ENCODE measurements at regions not wholly inside any gene's neighbourhood (a gene's known extent, or its start where the extent isn't known, plus 50 kb on each side); places are given as distances from the start of the nearest gene placed in this dataset.
"Not testable (repeated sequence)": the region's sequence is repeated elsewhere in the genome, so short reads cannot be mapped to it uniquely, and the experiment has no call there.

DNA sequence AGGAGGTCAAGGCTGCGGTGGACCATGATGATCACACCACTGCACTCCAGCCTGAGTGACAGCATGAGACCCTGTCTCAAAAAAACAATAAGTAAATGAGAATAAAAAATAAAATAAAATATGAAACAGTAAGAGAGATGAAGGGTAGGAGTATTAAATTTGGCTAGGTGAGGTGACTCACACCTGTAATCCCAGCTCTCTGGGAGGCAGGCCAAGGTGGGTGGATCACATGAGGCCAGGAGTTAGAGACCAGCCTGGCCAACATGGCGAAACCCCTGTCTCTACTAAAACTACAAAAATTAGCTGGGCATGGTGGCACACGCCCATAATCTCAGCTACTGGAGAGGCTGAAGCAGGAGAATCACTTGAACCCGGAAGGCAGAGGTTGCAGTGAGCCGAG is 87.4 kb upstream of the MRI1 start:
- Mint-ChIP-seq H3K27me3 (peaks cover 7 to 25% of the 10 kb centered on the region in 2 donors), H3K36me3 (peaks cover 10 to 16% of the 10 kb centered on the region in 2 donors), H3K9me3 (peaks cover 16 to 18% of the 10 kb centered on the region in 2 donors)
- ATAC-seq (replicated peaks); H3K27ac Mint-ChIP-seq; H3K4me1 Mint-ChIP-seq; H3K4me3 Mint-ChIP-seq; DNase-seq: not testable (repeated sequence)

DNA sequence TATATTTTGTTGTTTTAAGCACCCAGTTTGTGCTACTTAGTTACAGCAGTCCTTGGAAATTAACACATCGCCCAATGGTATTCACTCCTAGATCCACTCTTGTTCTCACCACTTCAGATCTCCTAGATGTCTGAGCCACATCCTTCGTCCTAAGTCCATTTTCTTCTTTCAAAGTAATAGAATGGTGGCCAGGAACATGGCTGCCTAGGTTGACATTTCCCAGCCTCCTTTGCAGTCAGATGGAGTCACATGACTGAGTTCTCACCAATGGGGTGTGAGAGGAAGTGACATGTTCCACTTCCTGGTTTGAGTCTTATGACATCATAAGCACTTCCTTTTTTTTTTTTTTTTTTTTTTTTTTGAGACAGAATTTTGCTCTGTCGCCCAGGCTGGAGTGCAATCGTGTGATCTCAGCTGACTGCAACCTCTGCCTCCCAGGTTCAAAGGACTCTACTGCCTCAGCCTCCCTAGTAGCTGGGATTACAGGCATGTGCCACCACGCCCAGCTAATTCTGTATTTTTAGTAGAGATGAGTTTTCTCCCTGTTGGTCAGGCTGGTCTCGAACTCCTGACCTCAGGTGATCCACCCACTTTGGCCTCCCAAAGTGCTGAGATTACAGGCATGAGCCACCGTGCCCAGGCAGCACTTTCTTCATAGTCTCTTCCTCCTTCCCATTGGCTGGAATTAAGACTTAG is 91.7 kb upstream of the MRI1 start:
- H3K27ac Mint-ChIP-seq, result peak overlapping the region; percentile 86
- ATAC-seq (replicated peaks), result peak; percentile 60 to 92
- peaks cover 2 to 17% of the 10 kb centered on the region in 2 donors for H3K27me3 Mint-ChIP-seq
- not testable (repeated sequence) for H3K4me1 Mint-ChIP-seq, H3K36me3 Mint-ChIP-seq, H3K9me3 Mint-ChIP-seq, H3K4me3 Mint-ChIP-seq
- peak; percentile 50 for DNase-seq

DNA sequence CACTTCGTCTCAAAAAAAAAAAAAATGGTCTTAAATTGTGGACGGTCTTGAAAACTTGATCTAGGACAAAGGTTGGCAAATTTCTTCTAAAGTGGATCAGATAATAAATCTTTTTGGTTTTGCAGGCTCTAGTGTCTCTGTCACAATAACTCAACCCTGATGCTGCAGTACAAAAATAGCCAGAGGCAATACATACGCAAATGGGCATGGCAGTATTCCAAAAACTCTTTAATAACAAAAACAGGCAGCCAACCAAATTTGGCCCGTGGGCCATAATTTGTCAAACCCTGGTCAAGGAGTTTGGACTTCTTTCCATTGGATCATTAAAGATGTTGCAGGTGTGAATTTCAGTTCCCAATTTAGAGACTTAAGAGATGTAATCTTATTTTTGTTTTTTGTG is 93.5 kb upstream of the MRI1 start:
- Mint-ChIP-seq H3K36me3 (peaks cover 3 to 4% of the 10 kb centered on the region in 2 donors), H3K4me3 (no peak overlapping the region), H3K27ac (no peak overlapping the region), H3K9me3 (peaks cover 5% of the 10 kb centered on the region in 2 donors), H3K27me3 (peaks cover 0 to 16% of the 10 kb centered on the region in 2 donors), H3K4me1 (peaks cover 0 to 3% of the 10 kb centered on the region in 2 donors)
- ATAC-seq (replicated peaks) (no peak), DNase-seq (no peak)

DNA sequence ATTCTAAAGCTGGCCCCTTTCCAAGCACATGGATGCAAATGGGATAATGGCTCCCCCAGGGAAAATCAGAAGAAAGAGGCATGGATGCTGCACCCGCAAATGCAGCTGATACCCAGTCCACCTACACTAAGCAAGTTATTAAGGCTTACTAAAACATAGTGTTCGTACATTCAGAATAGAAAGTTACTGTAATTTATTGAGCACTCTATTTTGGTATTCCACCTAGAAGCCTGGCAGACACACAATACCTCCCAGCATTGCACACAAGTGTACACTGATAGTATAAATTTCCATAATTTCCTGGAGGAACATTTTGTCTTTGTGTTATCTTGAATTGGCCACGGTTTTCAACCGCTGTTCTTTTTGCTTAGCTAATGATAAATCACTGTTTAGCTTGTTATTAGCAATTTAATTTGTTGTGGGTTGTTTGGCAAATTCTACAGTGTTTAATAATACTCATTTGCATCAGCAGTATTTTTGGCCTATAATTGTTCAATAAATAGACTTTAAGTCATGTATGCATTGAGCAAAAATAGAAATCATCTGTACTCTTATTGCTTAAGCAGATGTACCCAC is 94.5 kb upstream of the MRI1 start:
- peaks cover 0 to 10% of the 10 kb centered on the region in 2 donors for H3K4me1 Mint-ChIP-seq
- peaks cover 4% of the 10 kb centered on the region in 2 donors for H3K9me3 Mint-ChIP-seq
- no peak overlapping the region for H3K4me3 Mint-ChIP-seq
- H3K27me3 Mint-ChIP-seq, result peaks cover 0 to 16% of the 10 kb centered on the region in 2 donors
- peaks cover 3 to 4% of the 10 kb centered on the region in 2 donors for H3K36me3 Mint-ChIP-seq
- DNase-seq, result no peak
- H3K27ac Mint-ChIP-seq, result no peak overlapping the region
- ATAC-seq (replicated peaks), result no peak

DNA sequence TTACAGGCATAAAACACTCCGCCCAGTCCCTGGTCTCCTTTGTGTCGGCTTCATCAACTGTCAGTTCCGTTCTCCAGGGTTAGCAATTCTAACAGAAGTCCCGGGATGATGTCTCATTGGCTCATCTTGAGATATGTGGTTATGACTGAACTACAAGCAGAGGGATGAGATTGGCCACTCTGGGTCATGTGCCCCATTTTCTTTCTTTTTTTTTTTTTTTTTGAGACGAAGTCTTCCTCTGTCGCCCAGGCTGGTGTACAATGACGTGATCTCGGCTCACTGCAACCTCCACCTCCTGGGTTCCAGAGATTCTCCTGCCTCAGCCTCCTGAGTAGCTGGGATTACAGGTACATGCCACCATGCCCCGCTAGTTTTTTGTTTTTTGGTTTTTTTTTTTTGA is 95.4 kb upstream of the MRI1 start:
- DNase-seq, result no peak
- H3K36me3 Mint-ChIP-seq, result peaks cover 3 to 4% of the 10 kb centered on the region in 2 donors
- peaks cover 4% of the 10 kb centered on the region in 2 donors for H3K9me3 Mint-ChIP-seq
- H3K4me3 Mint-ChIP-seq, result no peak overlapping the region
- H3K27me3 Mint-ChIP-seq, result peaks cover 0 to 11% of the 10 kb centered on the region in 2 donors
- no peak for ATAC-seq (replicated peaks)
- H3K4me1 Mint-ChIP-seq, result peaks cover 0 to 13% of the 10 kb centered on the region in 2 donors
- H3K27ac Mint-ChIP-seq, result no peak overlapping the region

DNA sequence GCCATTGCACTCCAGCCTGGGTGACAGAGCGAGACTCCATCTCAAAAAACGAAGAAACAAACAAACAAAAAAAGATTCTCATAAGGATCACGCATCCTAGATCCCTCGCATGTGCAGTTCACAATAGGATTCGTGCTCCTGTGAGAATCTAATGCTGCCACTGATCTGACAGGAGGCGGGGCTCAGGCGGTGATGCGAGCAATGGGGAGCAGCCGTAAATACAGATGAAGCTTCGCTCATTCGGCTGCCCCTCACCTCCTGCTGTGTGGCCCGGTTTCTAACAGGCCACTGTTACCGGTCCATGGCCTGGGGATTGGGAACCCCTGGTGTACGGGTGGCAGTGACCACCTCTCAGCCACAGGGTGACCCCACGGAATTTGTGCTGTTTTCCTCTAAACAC is 98.2 kb upstream of the MRI1 start:
- DNase-seq (no peak), ATAC-seq (replicated peaks) (no peak)
- Mint-ChIP-seq H3K9me3 (no peaks in the 10 kb centered on the region), H3K27ac (no peak overlapping the region), H3K4me1 (peaks cover 0 to 19% of the 10 kb centered on the region in 2 donors), H3K27me3 (peaks cover 0 to 9% of the 10 kb centered on the region in 2 donors), H3K4me3 (no peak overlapping the region), H3K36me3 (no peaks in the 10 kb centered on the region)

DNA sequence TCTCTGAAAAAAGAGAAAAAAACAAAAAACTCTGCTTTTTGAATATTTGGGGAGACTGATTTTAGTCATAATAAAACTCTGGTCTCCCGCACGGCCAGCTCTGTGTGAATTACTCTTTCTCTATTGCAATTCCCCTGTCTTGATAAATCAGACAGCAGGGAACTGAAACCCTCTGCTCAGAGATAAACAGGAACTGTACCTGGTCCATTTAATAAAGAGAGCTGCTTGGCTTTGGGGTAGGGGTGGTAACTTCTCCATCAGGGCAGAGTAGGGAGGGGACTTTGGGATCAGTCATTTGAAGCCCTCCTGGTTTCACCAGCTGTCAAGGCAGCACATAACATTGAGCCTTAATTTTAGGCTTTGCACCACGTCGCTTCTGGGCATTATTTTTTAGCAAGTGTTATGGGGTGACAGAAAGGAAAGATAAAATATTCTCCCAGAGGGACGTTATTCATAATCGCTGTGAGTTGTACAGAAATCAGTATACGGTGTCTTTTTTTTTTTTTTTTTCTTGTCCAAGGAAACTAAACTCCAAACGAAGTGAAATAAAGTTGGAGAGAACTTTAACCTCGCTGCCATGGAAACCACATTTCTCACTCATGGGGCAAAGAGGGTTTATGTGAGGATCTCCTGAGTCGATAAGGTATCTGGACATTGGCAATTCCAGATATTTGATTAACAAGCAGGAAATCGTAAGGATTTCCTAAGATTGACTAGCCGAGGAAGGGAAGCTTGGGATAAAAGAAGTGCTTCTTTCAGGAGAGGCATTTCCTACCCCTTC is 99.0 kb upstream of the MRI1 start:
- no peaks in the 10 kb centered on the region for H3K9me3 Mint-ChIP-seq
- H3K36me3 Mint-ChIP-seq, result no peaks in the 10 kb centered on the region
- H3K27ac Mint-ChIP-seq, result peak overlapping the region; percentile 4
- DNase-seq (peak; percentile 68), ATAC-seq (replicated peaks) (peak in 1 of 2 donors; percentile 99)
- H3K4me1 Mint-ChIP-seq, result peaks cover 0 to 19% of the 10 kb centered on the region in 2 donors
- H3K4me3 Mint-ChIP-seq, result peak overlapping the region in 1 of 2 donors; percentile 63
- H3K27me3 Mint-ChIP-seq, result peaks cover 0 to 9% of the 10 kb centered on the region in 2 donors

DNA sequence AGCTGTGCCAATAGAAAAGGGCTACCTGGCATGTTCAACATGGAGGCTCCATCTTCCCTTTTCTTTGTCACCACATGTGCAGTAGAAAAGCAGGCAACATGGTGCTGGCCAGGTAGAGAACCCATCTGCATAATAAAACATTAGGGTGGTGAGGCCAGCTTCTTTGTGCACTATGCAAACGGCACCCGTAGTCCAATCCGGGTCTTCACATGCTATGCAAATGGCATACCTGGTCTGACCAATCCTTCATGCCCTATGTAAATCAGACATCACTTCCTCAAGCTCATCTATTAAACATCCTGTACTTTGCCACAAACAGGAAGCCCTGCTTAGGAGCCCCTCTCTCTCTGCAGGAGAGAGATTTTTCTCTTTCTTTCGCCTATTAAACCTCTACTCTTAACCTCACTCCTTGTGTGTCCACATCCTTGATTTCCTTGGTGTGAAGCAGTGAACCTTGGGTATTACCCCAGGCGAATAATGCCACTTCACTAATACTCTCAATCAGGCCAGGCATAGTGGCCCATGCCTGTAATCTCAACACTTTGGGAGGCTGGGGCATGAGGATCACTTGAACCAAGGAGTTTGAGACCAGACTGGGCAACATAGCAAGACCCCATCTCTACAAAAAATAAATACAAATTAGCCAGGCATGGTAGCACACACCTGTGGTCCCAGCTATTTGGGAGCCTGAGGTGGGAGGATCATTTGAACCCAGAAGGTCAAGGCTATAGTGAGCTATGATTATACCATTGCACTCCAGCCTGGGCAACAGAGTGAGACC is 111.3 kb upstream of the MRI1 start:
- H3K9me3 Mint-ChIP-seq, result peaks cover 0 to 6% of the 10 kb centered on the region in 2 donors
- ATAC-seq (replicated peaks) (peak; percentile 25 to 38), DNase-seq (no peak)
- H3K27ac Mint-ChIP-seq, result no peak overlapping the region
- peaks cover 0 to 3% of the 10 kb centered on the region in 2 donors for H3K4me1 Mint-ChIP-seq
- peaks cover 0 to 3% of the 10 kb centered on the region in 2 donors for H3K36me3 Mint-ChIP-seq
- no peak overlapping the region for H3K4me3 Mint-ChIP-seq
- H3K27me3 Mint-ChIP-seq, result peaks cover 6 to 7% of the 10 kb centered on the region in 2 donors

DNA sequence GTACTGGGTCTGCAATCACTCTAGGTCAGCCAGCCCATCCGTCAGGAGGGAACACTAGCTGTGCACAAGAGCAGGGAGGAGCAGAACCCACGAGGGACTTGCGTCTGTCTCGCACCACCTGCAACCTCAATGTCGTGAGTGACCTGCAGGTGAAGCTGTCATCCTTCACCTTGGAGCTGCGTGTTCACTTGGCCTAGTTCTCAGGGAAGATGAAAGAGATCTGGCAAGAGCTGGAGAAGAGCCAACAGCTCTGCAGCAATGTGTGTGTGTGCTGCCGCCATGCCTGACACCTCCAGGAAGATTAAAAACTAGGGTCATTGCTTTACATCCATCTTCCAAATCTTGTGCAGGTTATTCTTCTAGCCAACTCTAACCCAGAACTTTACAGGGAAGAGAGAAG is 117.6 kb upstream of the MRI1 start:
- DNase-seq, result no peak
- Mint-ChIP-seq H3K4me3 (no peak overlapping the region), H3K9me3 (peaks cover 5% of the 10 kb centered on the region in 2 donors), H3K4me1 (no peaks in the 10 kb centered on the region), H3K36me3 (peaks cover 0 to 3% of the 10 kb centered on the region in 2 donors), H3K27ac (no peak overlapping the region), H3K27me3 (peaks cover 24 to 26% of the 10 kb centered on the region in 2 donors)
- ATAC-seq (replicated peaks), result no peak

DNA sequence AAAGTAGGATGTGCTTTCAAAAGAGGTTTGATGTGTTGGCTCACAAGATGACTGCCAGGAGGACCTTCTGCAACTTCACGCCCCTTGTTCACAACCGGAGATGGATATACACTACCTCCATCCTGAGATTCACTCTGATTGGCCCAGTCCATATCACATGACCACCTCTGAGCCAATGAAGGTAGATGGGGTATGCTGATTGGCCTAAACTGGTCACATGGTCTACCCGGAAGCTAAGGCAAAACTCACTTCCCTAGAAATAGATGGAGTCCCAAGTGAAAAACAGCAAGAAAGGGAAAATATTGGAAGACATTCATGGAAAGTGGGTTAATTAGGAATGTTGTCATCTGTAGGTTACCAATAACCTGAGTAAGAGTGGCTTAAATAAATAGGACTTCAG is 119.7 kb upstream of the MRI1 start:
- DNase-seq, result no peak
- H3K27me3 Mint-ChIP-seq, result peaks cover 25 to 28% of the 10 kb centered on the region in 2 donors
- no peak for ATAC-seq (replicated peaks)
- no peak overlapping the region for H3K27ac Mint-ChIP-seq
- peaks cover 5 to 6% of the 10 kb centered on the region in 2 donors for H3K9me3 Mint-ChIP-seq
- no peaks in the 10 kb centered on the region for H3K4me1 Mint-ChIP-seq
- no peak overlapping the region for H3K4me3 Mint-ChIP-seq
- H3K36me3 Mint-ChIP-seq, result peaks cover under 1 to 3% of the 10 kb centered on the region in 2 donors

DNA sequence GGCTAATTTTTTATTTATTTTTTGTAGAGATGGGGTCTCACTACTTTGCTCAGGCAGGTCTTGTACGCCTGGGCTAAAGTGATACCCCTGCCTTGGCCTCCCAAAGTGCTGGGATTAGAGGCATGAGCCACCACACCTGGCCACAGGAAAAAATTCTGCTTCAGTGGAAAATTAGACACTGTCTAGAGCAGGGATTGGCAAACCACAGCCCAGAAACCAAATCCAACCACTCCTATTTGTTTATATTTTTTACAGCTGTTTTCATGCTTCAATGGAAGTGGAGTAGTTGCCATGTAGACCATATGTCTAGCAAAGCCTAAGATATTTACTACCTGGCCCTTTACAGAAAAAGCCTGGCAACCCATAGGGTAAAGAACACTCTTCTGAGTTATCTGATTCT is 123.7 kb upstream of the MRI1 start:
- Mint-ChIP-seq H3K4me1 (peaks cover 6 to 8% of the 10 kb centered on the region in 2 donors), H3K4me3 (no peak overlapping the region), H3K27me3 (peaks cover 12 to 22% of the 10 kb centered on the region in 2 donors), H3K36me3 (peaks cover 5 to 14% of the 10 kb centered on the region in 2 donors), H3K9me3 (peaks cover 11% of the 10 kb centered on the region in 2 donors), H3K27ac (no peak overlapping the region)
- no peak for ATAC-seq (replicated peaks)
- DNase-seq, result no peak

DNA sequence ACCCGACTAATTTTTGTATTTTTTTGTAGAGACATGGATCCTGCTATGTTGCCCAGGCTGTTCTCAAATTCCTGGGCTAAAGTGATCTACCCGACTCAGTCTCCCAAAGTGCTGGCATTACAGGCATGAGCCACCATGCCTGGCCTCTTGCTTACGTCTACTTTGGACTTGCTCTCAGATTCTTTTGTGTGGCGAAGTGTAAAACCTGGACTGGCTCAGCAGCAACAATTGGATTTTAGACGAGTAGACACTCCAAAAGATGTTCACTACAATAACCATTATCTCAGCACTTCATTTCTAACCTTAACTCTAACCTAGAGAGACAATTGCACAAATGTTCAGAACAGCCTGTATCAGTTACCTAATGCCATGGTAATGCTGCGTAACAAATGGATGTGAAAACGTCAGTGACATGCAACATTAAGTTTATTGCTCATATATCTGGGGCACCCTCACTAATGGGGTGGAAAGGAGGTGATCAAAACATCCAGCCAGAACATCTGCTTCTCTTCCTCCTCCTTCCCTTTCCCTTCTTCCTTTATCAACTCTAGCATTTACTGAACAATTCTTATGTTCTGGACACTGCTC is 124.9 kb upstream of the MRI1 start:
- Mint-ChIP-seq H3K36me3 (peaks cover 3 to 14% of the 10 kb centered on the region in 2 donors), H3K4me1 (peaks cover 6 to 8% of the 10 kb centered on the region in 2 donors), H3K27me3 (peaks cover 12 to 27% of the 10 kb centered on the region in 2 donors), H3K27ac (peak overlapping the region; percentile 20), H3K4me3 (peak overlapping the region in 1 of 2 donors; percentile 36), H3K9me3 (peaks cover 7% of the 10 kb centered on the region in 2 donors)
- ATAC-seq (replicated peaks) (no peak), DNase-seq (no peak)

DNA sequence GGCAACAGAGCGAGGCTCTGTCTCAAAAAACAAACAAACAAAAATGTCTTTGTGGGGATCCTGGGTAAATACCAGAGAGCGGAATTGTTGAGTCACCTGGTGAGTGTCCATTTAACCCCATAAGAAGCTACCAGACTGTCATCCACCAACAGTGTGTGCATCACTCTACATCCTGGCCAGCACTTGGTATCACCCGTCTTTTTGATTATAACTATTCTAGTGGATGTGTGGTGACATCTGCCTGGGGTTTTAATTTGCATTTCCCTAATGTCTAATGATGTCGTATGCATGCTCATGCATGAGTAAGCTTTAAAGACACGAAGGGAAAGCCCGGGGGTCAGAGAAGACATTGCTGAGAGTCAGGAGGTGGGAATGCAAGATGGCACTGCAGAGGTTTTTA is 126.7 kb upstream of the MRI1 start:
- H3K9me3 Mint-ChIP-seq, result peaks cover 10 to 12% of the 10 kb centered on the region in 2 donors
- peaks cover 6 to 8% of the 10 kb centered on the region in 2 donors for H3K4me1 Mint-ChIP-seq
- DNase-seq, result no peak
- no peak overlapping the region for H3K27ac Mint-ChIP-seq
- H3K27me3 Mint-ChIP-seq, result peaks cover 11 to 20% of the 10 kb centered on the region in 2 donors
- peak; percentile 38 to 84 for ATAC-seq (replicated peaks)
- peaks cover 3 to 14% of the 10 kb centered on the region in 2 donors for H3K36me3 Mint-ChIP-seq
- H3K4me3 Mint-ChIP-seq, result no peak overlapping the region

Data from stimulated activated naive B cell treated with anti-CD40 and anti-IgM and Interleukin-4, amounts not matched to agents 10 μg/mL and 1 μg/mL and 100 μg/mL, for 72 hours (primary cell).